Fibroblast of the aortic adventitia (primary cell): ENCODE measurements at regions not wholly inside any gene's neighbourhood (a gene's known extent, or its start where the extent isn't known, plus 50 kb on each side); places are given as distances from the start of the nearest gene placed in this dataset.

Source experiments
- DNase-seq: peaks from one replicate; pipeline ENCODE4 v3.0.0-alpha.2; 2010; ENCODE audit warnings: low read depth
- H3K4me3 ChIP-seq: 2 replicates; pipeline ENCODE4 v1.5.1; 2011; ENCODE audit warnings: low read depth, mild to moderate bottlenecking, control low read depth, low read length, moderate library complexity
- CTCF ChIP-seq: IDR thresholded peaks from 2 replicates; pipeline ENCODE4 v1.5.1; 2011; ENCODE audit warnings: mild to moderate bottlenecking, low read length, control low read depth, inconsistent platforms; ENCODE audit not compliant: insufficient read depth

GRCh38 chr15:95901271-95901670 lies 429.2 kb upstream of the NR2F2 start:
- TF ChIP-seq CTCF = no peak
- no peak for DNase-seq
- H3K4me3 ChIP-seq = no peak overlapping the region

GRCh38 chr15:95902606-95903005 lies 427.9 kb upstream of the NR2F2 start:
- no peak for DNase-seq
- no peak overlapping the region for H3K4me3 ChIP-seq
- TF ChIP-seq CTCF = no peak

- DNase-seq = no peak
- no peak overlapping the region for H3K4me3 ChIP-seq
- TF ChIP-seq CTCF = no peak
Measured at GRCh38 chr15:95903352-95903751, 427.1 kb upstream of the NR2F2 start.

- no peak for TF ChIP-seq CTCF
- H3K4me3 ChIP-seq = no peak overlapping the region
- no peak for DNase-seq
Measured at GRCh38 chr15:95910643-95911212, 419.8 kb upstream of the NR2F2 start.

- no peak overlapping the region for H3K4me3 ChIP-seq
- DNase-seq = no peak
- no peak for TF ChIP-seq CTCF
Measured at GRCh38 chr15:95911570-95912279, 418.8 kb upstream of the NR2F2 start.

GRCh38 chr15:95912280-95912625 lies 418.2 kb upstream of the NR2F2 start:
- H3K4me3 ChIP-seq = no peak overlapping the region
- TF ChIP-seq CTCF = no peak
- no peak for DNase-seq

- H3K4me3 ChIP-seq = no peak overlapping the region
- DNase-seq = no peak
- TF ChIP-seq CTCF = no peak
Measured at GRCh38 chr15:95912728-95913127, 417.8 kb upstream of the NR2F2 start.
